Transverse colon (tissue), 4 donors: ENCODE measurements at regions not wholly inside any gene's neighbourhood (a gene's known extent, or its start where the extent isn't known, plus 50 kb on each side); places are given as distances from the start of the nearest gene placed in this dataset.

Experiments used
- DNase-seq: peaks from one replicate; pipeline ENCODE4 v3.0.0-alpha.2; 2019
- H3K27ac ChIP-seq, 4 donors: fragments of 200-600 bp; sonication (generic); 2 replicates each; pipeline ENCODE4 v1.5.1; 2016 to 2018; ENCODE audit warnings: inconsistent platforms in 4 of 4
- H3K27me3 ChIP-seq: fragments of 200-600 bp; sonication (generic); 2 replicates; pipeline ENCODE4 v1.5.1; 2017; ENCODE audit warnings: inconsistent platforms
- H3K36me3 ChIP-seq, 4 donors: fragments of 200-600 bp; sonication (generic); 2 replicates each; pipeline ENCODE4 v1.5.1; 2017 to 2019; ENCODE audit warnings: inconsistent platforms in 4 of 4
- H3K4me1 ChIP-seq, 4 donors: fragments of 200-600 bp; sonication (generic); 2 replicates each; pipeline ENCODE4 v1.5.1; 2017 to 2020; ENCODE audit warnings: inconsistent platforms in 4 of 4
- H3K4me3 ChIP-seq, 4 donors: fragments of 200-600 bp; sonication (generic); 1 replicate in 1 of 4; 2 replicates in 3 of 4; pipeline versions ENCODE4 v1.5.1 to v1.6.1; 2017 to 2019; ENCODE audit warnings: inconsistent platforms in 4 of 4
- H3K9me3 ChIP-seq, 2 donors: fragments of 200-600 bp; sonication (generic); 2 replicates each; pipeline ENCODE4 v1.5.1; 2017 to 2019; ENCODE audit warnings: inconsistent platforms in 2 of 2
- EP300 ChIP-seq: sonication (generic); formaldehyde crosslinking; IDR thresholded peaks from one replicate; pipeline ENCODE4 v1.6.1; 2017; ENCODE audit warnings: antibody characterized with exemption, low read depth
- POLR2A ChIP-seq: fragments of 450-650 bp; IDR thresholded peaks from one replicate; pipeline ENCODE4 v1.6.1; 2016; ENCODE audit warnings: antibody characterized with exemption, mild to moderate bottlenecking, moderate library complexity
- POLR2AphosphoS5 ChIP-seq, 3 donors: sonication (generic); formaldehyde crosslinking; IDR thresholded peaks; one replicate each; pipeline ENCODE4 v1.6.1; 2016; ENCODE audit warnings: antibody characterized with exemption in 3 of 3
- WGBS, 2 donors: methylation state at CpG; one replicate each; pipeline ENCODE4 v1.1.5; 2018; ENCODE audit warnings: low coverage in 1 of 2; 5-methylcytosine and 5-hydroxymethylcytosine counted together
- in situ Hi-C, 4 donors: fragments of 200-750 bp; cut with MboI; loops; one replicate each; pipeline versions ENCODE4 v1.15.0 to v1.15.1; 2017; ENCODE audit warnings: low sequenced_read_pairs in 3 of 4, low pct_ligation_motif_present in 1 of 4, low pct_unique_long_range_greater_than_20kb in 1 of 4
- intact Hi-C: fragments of 100-400 bp; cut with DNase I; formaldehyde crosslinking; loops from one replicate; pipeline ENCODE4 v1.15.1; 2023; ENCODE audit warnings: low total_unique reads
- TF ChIP-seq, protein P1 (sequence below), 5 experiments: fragments of 200-600 bp in 3 of 5; fragments of 450-650 bp in 2 of 5; sonication (generic) in 3 of 5; IDR thresholded peaks; 1 replicate in 2 of 5; 2 replicates in 3 of 5; pipeline ENCODE4 v1.5.1; 2016 to 2017; ENCODE audit warnings: antibody characterized with exemption in 5 of 5, inconsistent platforms in 3 of 5, mild to moderate bottlenecking in 2 of 5, moderate library complexity in 1 of 5

DNA sequence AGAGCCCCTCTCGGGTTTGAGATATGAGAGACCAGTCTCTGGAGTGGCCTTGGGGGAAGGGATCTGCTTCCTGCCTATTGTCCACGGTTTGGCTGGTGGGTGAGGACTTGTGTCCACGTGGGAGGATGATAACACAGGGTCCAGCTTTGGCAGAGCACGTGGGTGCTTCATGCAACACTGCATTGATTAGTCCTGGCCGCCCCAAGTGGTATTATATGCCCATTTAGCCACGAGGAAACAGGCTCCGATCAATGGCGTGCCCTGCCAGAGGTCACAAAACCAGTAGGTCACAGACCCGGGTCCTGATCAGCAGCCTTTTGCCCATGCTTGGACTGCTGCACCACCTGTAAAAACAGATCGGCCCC lies 141.6 kb downstream of the RGS9 start:
- TF ChIP-seq POLR2AphosphoS5 (IDR thresholded peaks at IDR 0.05), result no peak
- TF ChIP-seq, protein P1, sequence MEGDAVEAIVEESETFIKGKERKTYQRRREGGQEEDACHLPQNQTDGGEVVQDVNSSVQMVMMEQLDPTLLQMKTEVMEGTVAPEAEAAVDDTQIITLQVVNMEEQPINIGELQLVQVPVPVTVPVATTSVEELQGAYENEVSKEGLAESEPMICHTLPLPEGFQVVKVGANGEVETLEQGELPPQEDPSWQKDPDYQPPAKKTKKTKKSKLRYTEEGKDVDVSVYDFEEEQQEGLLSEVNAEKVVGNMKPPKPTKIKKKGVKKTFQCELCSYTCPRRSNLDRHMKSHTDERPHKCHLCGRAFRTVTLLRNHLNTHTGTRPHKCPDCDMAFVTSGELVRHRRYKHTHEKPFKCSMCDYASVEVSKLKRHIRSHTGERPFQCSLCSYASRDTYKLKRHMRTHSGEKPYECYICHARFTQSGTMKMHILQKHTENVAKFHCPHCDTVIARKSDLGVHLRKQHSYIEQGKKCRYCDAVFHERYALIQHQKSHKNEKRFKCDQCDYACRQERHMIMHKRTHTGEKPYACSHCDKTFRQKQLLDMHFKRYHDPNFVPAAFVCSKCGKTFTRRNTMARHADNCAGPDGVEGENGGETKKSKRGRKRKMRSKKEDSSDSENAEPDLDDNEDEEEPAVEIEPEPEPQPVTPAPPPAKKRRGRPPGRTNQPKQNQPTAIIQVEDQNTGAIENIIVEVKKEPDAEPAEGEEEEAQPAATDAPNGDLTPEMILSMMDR (IDR thresholded peaks at IDR 0.05), result no peak
- no peak for TF ChIP-seq EP300
- TF ChIP-seq POLR2A, result no peak
- H3K36me3 ChIP-seq, result no peaks in the 10 kb centered on the region
- 61% methylated on average over 10 of the region's 10 CpGs; no CpG with 5 or more reads in 1 of the 2 donors for WGBS, 2 donors
- no peaks in the 10 kb centered on the region for H3K9me3 ChIP-seq
- H3K4me3 ChIP-seq, result no peak overlapping the region
- peaks cover 0 to 7% (median 3%) of the 10 kb centered on the region in 4 donors for H3K4me1 ChIP-seq
- H3K27ac ChIP-seq, result no peak overlapping the region
- H3K27me3 ChIP-seq, result no peaks in the 10 kb centered on the region
- in situ Hi-C loops (loop anchor here (25.0 kb wide), 3 partner anchors 283 to 883 kb away; partner anchors contain the start of gene AXIN2 (in 1 of the 4)), intact Hi-C loops (no loop called here)
- no peak for DNase-seq

DNA sequence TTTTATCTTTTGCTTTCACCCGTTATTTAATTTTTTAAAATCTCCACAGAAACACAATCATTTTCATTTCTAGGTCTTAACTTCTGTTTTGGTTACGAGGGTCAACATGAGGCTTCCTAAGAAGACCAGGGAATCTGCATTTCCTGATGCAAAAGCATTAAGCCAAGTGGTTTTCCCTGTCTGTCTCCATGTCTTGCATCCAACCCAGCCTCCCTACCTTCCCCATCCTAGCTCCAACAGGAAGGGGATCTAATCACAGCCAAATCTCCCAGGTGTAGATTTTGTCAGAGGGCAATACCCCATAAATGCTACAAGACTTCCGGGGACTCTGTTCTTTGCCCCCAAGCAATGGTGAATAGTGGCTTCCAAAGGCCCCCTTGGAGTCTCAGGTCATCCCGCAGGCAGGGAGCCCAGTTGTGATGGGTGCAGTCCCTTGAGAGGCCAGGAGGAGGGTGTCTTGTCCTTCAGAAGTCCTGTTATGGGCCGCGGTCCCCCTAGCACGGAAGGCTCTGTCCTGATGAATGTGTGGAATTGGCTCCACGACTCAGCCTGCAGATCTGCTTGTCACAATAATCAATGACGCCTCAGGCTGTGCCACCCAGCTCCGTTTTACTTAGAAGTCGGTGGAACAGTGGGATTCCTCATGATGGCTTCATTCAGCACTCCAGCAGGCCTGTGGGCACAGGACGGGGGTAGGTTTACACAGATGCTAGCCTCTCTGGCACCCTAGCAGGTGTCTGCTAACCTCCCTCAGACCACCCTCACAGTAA lies 141.1 kb downstream of the RGS9 start:
- Histone ChIP-seq H3K27ac (no peak overlapping the region), H3K9me3 (no peaks in the 10 kb centered on the region), H3K27me3 (no peaks in the 10 kb centered on the region), H3K4me1 (peaks cover 0 to 7% (median 2%) of the 10 kb centered on the region in 4 donors), H3K36me3 (no peaks in the 10 kb centered on the region), H3K4me3 (no peak overlapping the region)
- WGBS, 2 donors, result 29 to 82% methylated on average over 2 to 12 of the region's 12 CpGs
- TF ChIP-seq POLR2A (no peak), EP300 (no peak), POLR2AphosphoS5 (IDR thresholded peaks at IDR 0.05) (no peak)
- TF ChIP-seq, protein P1 (IDR thresholded peaks at IDR 0.05), result peak; percentile 41 to 88 (median 66)
- intact Hi-C loops, result no loop called here
- peak; percentile 72 for DNase-seq
- in situ Hi-C loops, result loop anchor here (25.0 kb wide), 3 partner anchors 284 to 884 kb away; partner anchors contain the start of gene AXIN2 (in 1 of the 4)

DNA sequence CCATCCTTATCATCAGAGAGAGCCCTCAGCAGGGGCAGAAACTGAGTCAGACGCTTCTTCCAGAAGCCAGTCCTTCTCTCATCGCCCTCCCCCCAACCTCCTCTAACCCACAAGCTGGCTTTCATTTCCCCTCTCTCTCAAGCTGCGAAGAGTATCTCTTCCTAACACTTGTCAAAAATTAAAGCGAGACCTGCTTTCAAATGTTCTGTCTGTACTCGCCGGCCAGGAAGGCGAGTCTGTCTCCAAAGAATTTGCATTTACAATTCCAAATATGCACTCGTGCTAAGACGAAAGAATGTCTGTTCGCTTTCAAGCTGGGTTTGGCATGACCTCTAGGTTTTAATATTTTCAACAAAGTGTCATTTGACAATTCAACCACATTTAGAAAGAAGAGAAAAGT lies 140.4 kb downstream of the RGS9 start:
- no peak for DNase-seq
- intact Hi-C loops (no loop called here), in situ Hi-C loops (loop anchor here (25.0 kb wide), 3 partner anchors 285 to 885 kb away; partner anchors contain the start of gene AXIN2 (in 1 of the 4))
- WGBS, 2 donors, result 62 to 69% methylated on average over 8 to 10 of the region's 10 CpGs
- Histone ChIP-seq H3K27ac (no peak overlapping the region), H3K27me3 (no peaks in the 10 kb centered on the region), H3K4me3 (no peak overlapping the region), H3K36me3 (no peaks in the 10 kb centered on the region), H3K4me1 (peaks cover 0 to 7% (median 0%) of the 10 kb centered on the region in 4 donors), H3K9me3 (no peaks in the 10 kb centered on the region)
- TF ChIP-seq EP300 (no peak), POLR2A (no peak), POLR2AphosphoS5 (IDR thresholded peaks at IDR 0.05) (no peak)
- TF ChIP-seq, protein P1 (IDR thresholded peaks at IDR 0.05), result no peak
